PFSK-1 (cell line): ENCODE measurements at regions not wholly inside any gene's neighbourhood (a gene's known extent, or its start where the extent isn't known, plus 50 kb on each side); places are given as distances from the start of the nearest gene placed in this dataset.

ENCODE experiments used
- POLR2AphosphoS5 ChIP-seq: IDR thresholded peaks from 2 replicates; pipeline ENCODE4 v1.6.1; 2012; ENCODE audit warnings: low read depth, mild to moderate bottlenecking, control low read depth, low read length, moderate library complexity
- REST ChIP-seq, 2 experiments: IDR thresholded peaks; 2 replicates each; pipeline versions ENCODE4 v1.6.1 to v1.8.0; 2011 to 2012; ENCODE audit warnings: low read depth in 2 of 2, low read length in 2 of 2, control low read depth in 1 of 2, inconsistent platforms in 1 of 2, mild to moderate bottlenecking in 1 of 2, moderate library complexity in 1 of 2; ENCODE audit not compliant: insufficient read depth in 1 of 2
- TAF1 ChIP-seq: IDR thresholded peaks from 2 replicates; pipeline ENCODE4 v1.6.1; 2012; ENCODE audit warnings: low read length, control low read depth, borderline replicate concordance; ENCODE audit not compliant: insufficient read depth

- TF ChIP-seq POLR2AphosphoS5 (no peak), REST (IDR thresholded peaks at IDR 0.05; ENCODE audit: insufficient read depth in 1 of 2, low read depth in 2 of 2, low read length in 2 of 2) (no peak), TAF1 (no peak)
Observed at GRCh38 chr9:78547831-78548230, 250.9 kb downstream of the PSAT1 start.
